ENCODE measurements at regions not wholly inside any gene's neighbourhood (a gene's known extent, or its start where the extent isn't known, plus 50 kb on each side); places are given as distances from the start of the nearest gene placed in this dataset.

DNA sequence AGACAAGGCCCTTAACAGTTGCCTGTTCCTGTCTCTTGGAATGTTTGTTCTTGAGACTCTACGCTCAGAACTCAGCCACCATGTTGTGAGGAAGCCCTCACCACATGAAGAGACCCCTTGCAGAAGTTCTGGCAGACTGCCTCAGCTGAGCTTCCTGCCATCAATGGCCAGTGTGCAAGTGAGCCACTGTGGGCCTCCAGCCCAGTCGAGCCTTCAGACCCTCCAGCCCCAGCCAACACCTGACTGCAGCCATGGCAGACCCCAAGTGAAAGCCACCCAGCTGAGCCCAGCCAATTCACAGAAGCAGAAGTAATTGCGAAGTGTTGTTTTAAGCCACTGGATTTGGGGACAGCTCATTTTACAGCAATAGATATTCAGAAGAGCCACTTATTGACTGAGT lies 78.3 kb downstream of the SNX5 start (continued):
- TF ChIP-seq CBX5 (CRISPR knock-in tag; IDR thresholded peaks at IDR 0.05; ENCODE audit: borderline replicate concordance) (0 out of 2 replicates have a peak, but pooled peaks have one; percentile 48), ZNF737 (CRISPR knock-in tag; IDR thresholded peaks at IDR 0.05; ENCODE audit: borderline replicate concordance) (no peak), UBTF (CRISPR knock-in tag; IDR thresholded peaks at IDR 0.05) (0 out of 2 replicates have a peak, but pooled peaks have one; percentile 31), ZFP62 (CRISPR knock-in tag; IDR thresholded peaks at IDR 0.05) (no peak), RBAK (CRISPR knock-in tag; IDR thresholded peaks at IDR 0.05) (no peak), SRSF1 (optimal IDR thresholded peaks at IDR 0.05; ENCODE audit: low read depth, low read length) (no peak), SETDB1 (CRISPR knock-in tag; IDR thresholded peaks at IDR 0.05; ENCODE audit: borderline replicate concordance) (peak; percentile 78; the same call in 1 of the 2 replicates), ZHX2 (IDR thresholded peaks at IDR 0.05; ENCODE audit: low read depth) (no peak), ZHX2 (CRISPR knock-in tag; IDR thresholded peaks at IDR 0.05; ENCODE audit: borderline replicate concordance) (no peak), U2AF2 (IDR thresholded peaks at IDR 0.05; ENCODE audit: low read depth, low read length) (no peak), ETV6 (CRISPR knock-in tag; conservative IDR thresholded peaks at IDR 0.05) (no peak), RELA (CRISPR knock-in tag; IDR thresholded peaks at IDR 0.05) (no peak), REPIN1 (CRISPR knock-in tag; IDR thresholded peaks at IDR 0.05; ENCODE audit: borderline replicate concordance, low read depth) (no peak), ZNF768 (CRISPR knock-in tag; IDR thresholded peaks at IDR 0.05) (no peak), ZNF432 (CRISPR knock-in tag; IDR thresholded peaks at IDR 0.05; ENCODE audit: borderline replicate concordance) (no peak), MYNN (CRISPR knock-in tag; IDR thresholded peaks at IDR 0.05; ENCODE audit: low read depth) (no peak), ATF2 (CRISPR knock-in tag; IDR thresholded peaks at IDR 0.05) (no peak), ZNF225 (CRISPR knock-in tag; IDR thresholded peaks at IDR 0.05) (0 out of 2 replicates have a peak, but pooled peaks have one; percentile 64)
- TF ChIP-seq, protein P1, sequence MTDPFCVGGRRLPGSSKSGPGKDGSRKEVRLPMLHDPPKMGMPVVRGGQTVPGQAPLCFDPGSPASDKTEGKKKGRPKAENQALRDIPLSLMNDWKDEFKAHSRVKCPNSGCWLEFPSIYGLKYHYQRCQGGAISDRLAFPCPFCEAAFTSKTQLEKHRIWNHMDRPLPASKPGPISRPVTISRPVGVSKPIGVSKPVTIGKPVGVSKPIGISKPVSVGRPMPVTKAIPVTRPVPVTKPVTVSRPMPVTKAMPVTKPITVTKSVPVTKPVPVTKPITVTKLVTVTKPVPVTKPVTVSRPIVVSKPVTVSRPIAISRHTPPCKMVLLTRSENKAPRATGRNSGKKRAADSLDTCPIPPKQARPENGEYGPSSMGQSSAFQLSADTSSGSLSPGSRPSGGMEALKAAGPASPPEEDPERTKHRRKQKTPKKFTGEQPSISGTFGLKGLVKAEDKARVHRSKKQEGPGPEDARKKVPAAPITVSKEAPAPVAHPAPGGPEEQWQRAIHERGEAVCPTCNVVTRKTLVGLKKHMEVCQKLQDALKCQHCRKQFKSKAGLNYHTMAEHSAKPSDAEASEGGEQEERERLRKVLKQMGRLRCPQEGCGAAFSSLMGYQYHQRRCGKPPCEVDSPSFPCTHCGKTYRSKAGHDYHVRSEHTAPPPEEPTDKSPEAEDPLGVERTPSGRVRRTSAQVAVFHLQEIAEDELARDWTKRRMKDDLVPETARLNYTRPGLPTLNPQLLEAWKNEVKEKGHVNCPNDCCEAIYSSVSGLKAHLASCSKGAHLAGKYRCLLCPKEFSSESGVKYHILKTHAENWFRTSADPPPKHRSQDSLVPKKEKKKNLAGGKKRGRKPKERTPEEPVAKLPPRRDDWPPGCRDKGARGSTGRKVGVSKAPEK (CRISPR knock-in tag; IDR thresholded peaks at IDR 0.05; ENCODE audit: borderline replicate concordance) = no peak

Measured in HepG2 (cell line).